ENCODE measurements at regions not wholly inside any gene's neighbourhood (a gene's known extent, or its start where the extent isn't known, plus 50 kb on each side); places are given as distances from the start of the nearest gene placed in this dataset.
A peak's percentile ranks its signal among the peaks of the same experiment; 100 is the strongest.
"Not testable (repeated sequence)": the region's sequence is repeated elsewhere in the genome, so short reads cannot be mapped to it uniquely, and the experiment has no call there.

DNA sequence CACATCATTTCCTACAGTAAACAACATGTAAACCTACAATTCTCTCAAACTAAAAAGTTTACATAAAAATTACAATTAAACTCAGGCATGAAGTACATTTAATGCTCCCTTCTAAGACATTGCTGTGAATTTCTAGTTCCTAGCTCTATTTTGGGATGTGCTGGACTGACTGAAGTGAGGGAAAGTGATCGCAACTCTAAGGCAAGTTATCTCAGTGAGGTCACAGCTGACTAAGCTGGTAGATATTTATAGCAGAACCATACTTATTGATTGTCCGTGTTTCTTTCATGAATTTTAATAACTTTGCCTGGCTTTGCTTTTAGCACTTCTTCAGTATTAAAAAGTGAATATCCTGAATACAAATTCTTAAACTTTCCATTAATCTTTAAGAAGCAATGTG lies 570.4 kb upstream of the GALNTL6 start:
- no peak for DNase-seq (ENCODE audit: low spot score)
- in situ Hi-C loops (cut with HindIII; ENCODE audit: low sequenced_read_pairs), result no loop called here

DNA sequence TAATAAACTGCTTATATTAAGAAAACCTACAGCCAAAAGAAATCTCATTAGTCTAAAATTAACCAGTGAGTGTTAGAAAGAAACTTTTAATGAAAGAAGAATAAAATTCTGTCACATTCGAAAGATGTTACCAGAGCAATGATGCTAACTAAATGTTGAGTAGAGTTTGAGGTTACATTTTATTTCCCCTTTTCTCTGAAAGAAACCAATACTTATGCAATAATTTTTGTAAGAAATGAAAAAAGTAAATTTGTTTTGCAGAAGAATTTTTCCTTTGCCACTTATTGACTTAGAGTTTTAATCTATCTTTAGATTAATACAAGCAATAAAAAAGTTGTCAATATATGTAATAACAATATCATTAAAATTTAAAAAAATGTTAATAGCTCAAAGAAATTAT lies 574.0 kb upstream of the GALNTL6 start:
- DNase-seq (ENCODE audit: low spot score), result no peak
- in situ Hi-C loops (cut with HindIII; ENCODE audit: low sequenced_read_pairs), result no loop called here

DNA sequence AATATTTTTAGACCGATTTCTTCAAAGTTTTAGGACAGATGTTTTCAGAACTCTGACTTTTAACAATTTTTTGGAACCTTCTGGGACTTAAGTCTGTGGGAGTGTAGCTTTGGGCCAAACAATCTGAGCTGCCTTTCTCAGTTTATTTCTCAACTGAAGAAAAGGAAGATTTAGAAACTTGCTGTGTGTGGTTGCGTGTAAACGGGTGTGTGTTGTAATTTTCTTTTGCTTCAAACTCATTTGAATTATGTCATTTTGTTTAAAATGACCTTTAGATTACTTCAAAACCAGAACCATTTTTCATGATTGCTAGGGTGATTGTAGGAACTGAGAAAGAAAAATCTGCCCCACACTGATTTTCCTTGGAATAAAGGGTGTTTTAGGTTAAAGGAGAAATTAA lies 577.7 kb upstream of the GALNTL6 start:
- in situ Hi-C loops (cut with HindIII; ENCODE audit: low sequenced_read_pairs), result no loop called here
- no peak for DNase-seq (ENCODE audit: low spot score)

DNA sequence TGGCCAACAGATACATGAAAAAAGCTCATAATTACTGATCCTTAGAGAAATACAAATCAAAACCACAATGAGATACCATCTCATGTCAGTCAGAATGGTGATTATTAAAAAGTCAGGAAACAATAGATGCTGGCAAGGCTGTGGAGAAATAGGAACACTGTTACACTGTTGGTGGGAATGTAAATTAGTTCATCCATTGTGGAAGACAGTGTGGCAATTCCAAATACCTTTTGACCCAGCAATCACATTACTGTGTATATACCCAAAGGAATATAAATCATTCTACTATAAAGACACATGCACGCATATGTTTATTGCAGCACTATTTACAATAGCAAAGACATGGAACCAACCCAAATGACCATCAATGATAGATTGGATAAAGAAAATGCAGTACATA lies 583.9 kb upstream of the GALNTL6 start:
- in situ Hi-C loops (cut with HindIII; ENCODE audit: low sequenced_read_pairs); DNase-seq (ENCODE audit: low spot score): not testable (repeated sequence)

DNA sequence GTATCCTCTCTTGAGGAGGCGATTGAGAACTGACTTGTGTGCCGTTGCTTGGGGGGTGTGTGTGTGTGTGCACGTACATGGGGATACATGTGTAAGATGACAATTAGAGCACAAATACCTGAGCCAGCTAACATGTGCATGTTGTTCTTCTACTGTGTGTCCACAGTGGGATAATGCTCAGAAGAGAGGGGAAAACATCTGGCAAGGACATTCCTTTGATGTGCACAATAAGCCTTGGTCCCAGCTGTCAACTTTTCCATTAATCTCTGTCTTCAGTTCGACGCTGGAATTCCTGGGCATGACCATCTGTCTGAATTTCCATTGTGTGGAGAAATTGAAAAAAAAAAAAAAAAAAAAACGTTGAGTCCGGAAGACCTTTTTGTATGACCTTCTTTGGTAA lies 592.0 kb upstream of the GALNTL6 start:
- no peak for DNase-seq (ENCODE audit: low spot score)
- in situ Hi-C loops (cut with HindIII; ENCODE audit: low sequenced_read_pairs), result no loop called here

DNA sequence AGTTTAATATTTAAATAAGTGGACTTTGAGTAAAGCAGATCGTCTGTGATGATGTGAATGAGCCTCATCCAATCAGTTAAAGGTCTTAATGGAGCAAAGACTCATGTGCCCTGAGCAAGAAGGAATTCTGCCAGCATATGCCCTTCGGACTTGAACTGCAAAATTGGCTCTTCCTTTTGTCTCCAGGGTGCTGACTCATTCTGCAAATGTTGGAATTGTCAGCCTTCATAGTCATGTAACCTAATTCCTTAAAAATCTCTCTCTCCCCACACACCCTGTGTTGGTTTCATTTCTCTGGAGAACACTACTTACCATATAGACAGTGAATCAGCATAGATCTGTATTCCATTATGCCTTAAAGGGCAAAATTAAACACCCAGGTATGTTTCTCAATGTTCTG lies 609.8 kb upstream of the GALNTL6 start:
- in situ Hi-C loops (cut with HindIII; ENCODE audit: low sequenced_read_pairs), result no loop called here
- DNase-seq (ENCODE audit: low spot score), result no peak

DNA sequence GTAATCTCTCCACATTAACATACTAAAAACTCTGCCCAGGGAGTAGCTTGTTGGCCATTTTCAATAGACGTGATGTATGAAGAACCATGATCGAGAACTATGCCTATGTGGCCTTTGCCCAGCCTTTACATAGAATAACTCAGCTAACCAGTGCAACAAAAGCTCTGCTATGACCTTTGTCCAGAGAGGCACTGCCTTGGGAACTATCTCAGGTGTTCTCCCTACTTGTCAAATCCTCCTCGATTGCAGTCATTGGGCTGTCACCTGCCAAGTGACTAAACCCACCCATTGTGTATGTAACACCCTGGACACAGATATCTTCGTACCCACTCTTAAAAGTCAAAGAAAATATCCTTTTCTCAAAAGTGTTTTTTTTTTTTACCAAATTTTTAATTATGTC lies 610.3 kb upstream of the GALNTL6 start:
- in situ Hi-C loops (cut with HindIII; ENCODE audit: low sequenced_read_pairs), result no loop called here
- no peak for DNase-seq (ENCODE audit: low spot score)

DNA sequence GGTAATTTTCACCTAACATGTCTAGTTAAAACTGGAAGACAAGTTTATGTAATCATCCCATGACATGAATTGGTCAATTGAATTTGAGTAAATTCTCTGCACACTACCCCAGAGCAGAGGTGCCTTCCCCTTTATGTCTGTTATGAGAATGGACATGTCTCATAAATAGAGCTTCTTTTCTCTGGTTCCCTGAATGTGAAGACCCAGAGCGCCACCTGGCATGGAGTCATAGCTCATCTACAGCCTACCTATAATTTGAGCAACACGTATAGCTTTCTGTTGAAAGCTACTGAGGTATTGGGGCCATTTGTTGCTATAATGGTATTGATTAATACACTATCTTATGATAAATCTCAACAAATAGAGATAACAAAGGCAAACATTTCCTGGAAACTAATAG lies 626.5 kb upstream of the GALNTL6 start:
- no peak for DNase-seq (ENCODE audit: low spot score)
- in situ Hi-C loops (cut with HindIII; ENCODE audit: low sequenced_read_pairs), result no loop called here

DNA sequence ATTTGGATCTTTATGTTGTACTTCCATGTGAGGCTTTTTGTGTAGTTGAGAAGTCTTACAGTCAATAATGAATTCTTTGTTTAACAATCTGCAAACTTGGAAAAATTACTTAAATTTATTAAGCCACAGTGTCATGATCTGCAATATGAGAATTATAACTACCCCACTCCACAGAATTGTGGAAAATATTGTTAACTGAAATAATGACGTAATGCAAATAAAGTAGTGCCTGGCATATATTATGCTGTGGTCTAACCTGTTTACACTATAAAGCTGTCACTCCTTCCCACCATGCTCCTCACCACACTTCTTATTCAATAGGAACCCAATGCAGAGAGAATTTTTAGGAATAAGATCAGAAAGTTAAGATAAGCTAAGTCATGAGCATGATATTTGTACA lies 632.1 kb upstream of the GALNTL6 start:
- no peak for DNase-seq (ENCODE audit: low spot score)
- in situ Hi-C loops (cut with HindIII; ENCODE audit: low sequenced_read_pairs), result no loop called here

DNA sequence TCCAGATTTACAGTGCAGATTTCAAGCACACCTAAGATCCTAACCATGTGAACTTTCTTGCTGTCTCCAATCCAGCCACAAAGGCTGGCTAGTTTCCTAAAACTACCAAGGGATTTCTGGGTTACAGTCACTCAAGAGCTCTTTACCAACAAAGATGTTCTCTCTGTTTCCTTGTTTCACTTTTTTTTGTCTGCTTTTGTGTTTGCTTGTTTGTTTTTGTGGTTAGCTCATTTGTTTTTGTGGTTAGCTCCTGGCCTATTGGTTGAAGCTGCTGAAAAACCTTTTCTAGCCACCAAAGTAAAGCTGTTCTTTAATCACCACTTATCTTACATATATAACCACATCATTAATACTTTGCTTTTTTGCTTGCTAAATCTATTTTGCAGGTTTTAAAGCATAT lies 642.5 kb upstream of the GALNTL6 start:
- DNase-seq (ENCODE audit: low spot score), result no peak
- in situ Hi-C loops (cut with HindIII; ENCODE audit: low sequenced_read_pairs), result no loop called here

DNA sequence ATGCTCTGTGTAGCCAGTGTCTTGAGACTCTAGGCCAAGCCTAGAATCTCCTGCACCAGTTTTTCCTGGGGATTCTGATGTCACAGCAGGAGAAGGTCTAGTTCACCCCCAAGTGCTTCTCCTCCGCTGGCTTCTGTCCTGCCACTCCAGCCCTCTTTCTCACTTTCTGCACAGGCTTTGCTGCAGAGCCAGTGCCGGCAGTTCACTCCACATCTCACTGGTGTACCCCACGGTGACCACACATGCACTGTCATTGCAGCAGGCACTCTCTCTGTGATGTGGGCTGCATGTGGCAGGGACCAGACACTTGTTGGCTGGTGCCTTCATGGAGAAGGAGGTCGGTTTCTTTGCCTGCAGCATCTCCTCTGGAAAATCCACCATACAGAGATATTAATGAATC lies 643.8 kb upstream of the GALNTL6 start:
- no peak for DNase-seq (ENCODE audit: low spot score)
- in situ Hi-C loops (cut with HindIII; ENCODE audit: low sequenced_read_pairs), result no loop called here

DNA sequence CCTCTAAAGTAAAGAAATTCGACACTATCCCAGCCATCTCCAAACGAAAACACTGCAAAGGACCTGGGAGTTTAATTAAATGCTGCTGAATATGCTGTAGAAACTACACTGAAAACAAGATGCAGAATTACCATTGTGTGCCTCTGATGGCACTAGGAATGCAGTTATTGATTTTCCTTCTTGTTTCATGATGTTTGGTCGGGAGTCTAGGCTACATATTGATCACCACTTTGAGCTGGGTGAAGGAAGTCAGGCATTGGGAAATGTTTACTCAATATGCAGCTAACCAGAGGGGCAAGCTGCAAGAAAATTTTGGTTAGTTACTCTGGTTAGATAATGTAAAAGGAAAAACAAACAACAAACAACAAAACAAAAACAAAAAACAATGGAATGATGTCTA lies 650.7 kb upstream of the GALNTL6 start:
- in situ Hi-C loops (cut with HindIII; ENCODE audit: low sequenced_read_pairs), result no loop called here
- no peak for DNase-seq (ENCODE audit: low spot score)

DNA sequence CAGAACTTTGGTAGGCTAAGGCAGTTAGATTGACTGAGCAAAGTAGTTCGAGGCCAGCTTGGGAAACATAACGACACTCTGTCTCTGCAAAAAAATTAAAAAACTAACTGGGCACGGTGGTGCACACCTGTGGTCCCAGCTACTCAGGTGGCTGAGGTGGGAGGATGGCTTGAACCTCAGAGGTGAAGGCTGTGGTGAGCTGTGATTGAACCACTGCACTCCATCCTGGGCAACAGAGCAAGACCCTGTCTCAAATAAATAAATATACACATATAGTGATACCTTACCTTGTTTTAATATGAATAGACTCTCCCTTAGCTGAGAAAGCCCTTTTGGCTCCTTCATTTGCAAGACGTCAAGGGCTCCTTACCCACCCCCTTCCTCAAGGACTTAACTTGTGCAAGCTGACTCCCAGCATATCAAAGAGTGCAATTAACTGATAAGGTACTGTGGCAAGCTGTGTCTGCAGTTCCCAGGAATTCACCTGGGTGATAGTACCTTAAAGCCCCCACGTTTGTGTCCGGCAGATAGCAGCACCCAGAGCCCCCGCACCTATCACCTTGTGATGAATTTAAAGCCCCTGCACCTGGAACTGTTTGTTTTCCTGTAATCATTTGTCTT lies 655.6 kb upstream of the GALNTL6 start:
- no peak for DNase-seq (ENCODE audit: low spot score)
- in situ Hi-C loops (cut with HindIII; ENCODE audit: low sequenced_read_pairs), result no loop called here

DNA sequence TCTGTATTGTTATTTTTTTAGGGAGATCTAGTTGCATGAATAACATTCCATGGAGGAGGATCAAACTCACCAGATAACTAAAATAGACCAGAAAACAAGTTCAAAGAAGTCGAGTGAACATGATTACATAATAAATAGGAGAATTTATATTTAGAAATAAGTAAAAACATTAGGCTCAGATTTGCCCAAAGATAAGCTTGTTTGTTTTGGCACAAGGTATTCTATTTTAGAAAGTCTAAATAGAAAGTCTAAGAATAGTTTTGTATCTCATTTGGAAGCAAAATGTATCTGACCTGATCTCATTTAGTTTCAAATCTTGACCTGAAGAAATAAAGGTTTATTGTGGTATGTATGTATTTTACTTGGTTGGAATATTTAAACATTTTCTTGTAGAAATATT lies 670.6 kb upstream of the GALNTL6 start:
- no peak for DNase-seq (ENCODE audit: low spot score)
- in situ Hi-C loops (cut with HindIII; ENCODE audit: low sequenced_read_pairs), result no loop called here

DNA sequence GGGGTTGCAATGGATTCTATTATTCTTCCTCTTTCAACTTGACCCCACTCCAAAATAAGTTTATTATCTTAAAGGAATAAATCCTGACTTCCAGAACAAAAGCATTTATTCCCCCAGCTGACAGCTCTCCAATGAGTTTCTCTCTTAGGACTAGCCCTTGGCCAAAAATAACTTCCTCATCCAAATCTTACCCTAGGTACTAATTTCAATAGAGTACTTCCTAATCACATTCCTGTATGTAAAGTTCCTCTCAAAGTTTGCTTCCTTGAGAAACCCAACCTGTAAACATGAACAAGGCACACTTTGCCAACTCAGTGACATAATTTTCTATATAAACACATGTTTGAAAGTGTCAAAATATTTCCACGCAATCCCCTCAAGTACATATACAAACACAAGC lies 671.2 kb upstream of the GALNTL6 start:
- in situ Hi-C loops (cut with HindIII; ENCODE audit: low sequenced_read_pairs), result no loop called here

DNA sequence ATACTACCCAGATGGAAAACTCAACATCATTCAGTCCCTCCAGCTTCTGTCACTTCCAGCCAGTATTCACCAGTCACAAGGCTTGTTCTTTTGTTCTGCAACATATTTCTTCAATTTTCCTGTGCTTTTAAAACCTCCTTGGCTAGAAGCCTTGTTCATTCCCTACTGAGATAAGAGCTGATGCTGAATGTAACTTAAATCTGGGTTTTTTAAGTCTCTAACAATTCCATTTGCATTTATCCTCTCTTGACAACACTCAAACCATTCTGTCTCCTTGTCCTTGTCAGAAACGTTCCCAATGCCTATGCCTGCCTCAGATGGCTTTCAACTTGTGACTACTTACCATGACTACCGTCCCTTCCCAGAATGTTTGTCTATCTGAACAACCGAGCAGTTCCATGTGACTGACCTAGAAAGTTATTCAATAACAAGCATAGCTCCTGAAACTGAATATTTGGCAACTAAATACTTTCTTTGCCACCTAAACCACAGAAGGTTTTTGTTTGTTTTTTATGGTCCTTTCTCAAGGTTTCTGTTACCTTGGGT lies 682.9 kb upstream of the GALNTL6 start:
- DNase-seq (ENCODE audit: low spot score), result peak; percentile 2

More for the DNA sequence above, 671.2 kb upstream of the GALNTL6 start:
- DNase-seq (ENCODE audit: low spot score), result no peak

DNA sequence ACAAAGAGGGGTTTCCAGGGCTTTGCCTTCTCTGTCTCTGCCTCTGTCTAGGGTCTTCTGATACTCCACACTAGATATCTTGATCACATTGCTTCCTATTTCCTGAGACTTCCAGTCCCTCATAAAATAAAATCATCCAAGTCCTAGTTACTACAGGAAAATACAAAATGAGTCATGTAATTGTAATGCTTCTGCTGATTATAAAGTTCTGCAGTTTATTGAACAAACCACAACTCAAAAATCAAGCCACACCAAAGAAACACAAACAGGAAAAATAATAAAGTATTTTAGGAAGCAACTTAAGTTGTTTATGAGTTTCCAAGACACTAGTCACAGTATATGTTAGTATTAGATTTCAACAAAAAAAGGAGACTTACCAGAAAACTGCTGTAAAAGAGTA lies 695.1 kb upstream of the GALNTL6 start:
- in situ Hi-C loops (cut with HindIII; ENCODE audit: low sequenced_read_pairs), result no loop called here
- no peak for DNase-seq (ENCODE audit: low spot score)

More for the DNA sequence above, 682.9 kb upstream of the GALNTL6 start:
- in situ Hi-C loops (cut with HindIII; ENCODE audit: low sequenced_read_pairs), result no loop called here

DNA sequence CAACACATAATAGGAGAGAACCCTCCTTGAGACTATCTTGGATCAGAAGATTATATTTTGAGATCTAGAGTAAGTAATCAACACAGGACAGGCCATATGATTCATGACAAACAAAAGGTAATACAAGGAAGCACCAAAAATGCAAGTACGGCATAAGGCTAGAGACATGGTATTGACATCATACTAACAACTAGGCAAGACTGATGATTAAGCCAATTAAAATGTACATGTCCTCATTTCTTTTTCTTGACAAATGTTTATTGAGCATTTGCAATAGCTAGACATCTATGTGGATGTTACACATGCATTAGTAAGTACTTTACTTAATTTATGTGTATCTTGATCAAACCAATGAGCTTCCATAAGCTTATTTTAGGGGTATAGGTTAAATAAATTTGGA lies 695.7 kb upstream of the GALNTL6 start:
- in situ Hi-C loops (cut with HindIII; ENCODE audit: low sequenced_read_pairs), result no loop called here
- DNase-seq (ENCODE audit: low spot score), result no peak

DNA sequence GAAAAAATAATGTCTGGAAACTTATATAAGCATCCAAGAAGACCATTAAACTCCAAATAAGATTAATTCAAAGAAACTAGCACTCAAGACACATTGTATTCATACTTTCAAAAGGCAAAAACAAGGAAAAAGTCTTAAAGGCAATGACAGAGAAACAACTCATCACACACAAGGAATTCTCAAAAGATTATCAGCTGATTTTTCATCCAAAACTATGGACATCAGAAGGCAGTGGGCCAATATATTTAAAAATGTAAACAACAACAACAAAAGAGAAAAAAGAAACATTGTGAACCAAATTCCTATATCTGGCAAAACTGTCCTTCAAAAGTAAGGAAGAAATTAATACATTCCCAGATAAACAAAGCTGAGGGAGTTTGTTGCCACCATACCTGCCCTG lies 711.4 kb upstream of the GALNTL6 start:
- in situ Hi-C loops (cut with HindIII; ENCODE audit: low sequenced_read_pairs), result no loop called here
- no peak for DNase-seq (ENCODE audit: low spot score)

DNA sequence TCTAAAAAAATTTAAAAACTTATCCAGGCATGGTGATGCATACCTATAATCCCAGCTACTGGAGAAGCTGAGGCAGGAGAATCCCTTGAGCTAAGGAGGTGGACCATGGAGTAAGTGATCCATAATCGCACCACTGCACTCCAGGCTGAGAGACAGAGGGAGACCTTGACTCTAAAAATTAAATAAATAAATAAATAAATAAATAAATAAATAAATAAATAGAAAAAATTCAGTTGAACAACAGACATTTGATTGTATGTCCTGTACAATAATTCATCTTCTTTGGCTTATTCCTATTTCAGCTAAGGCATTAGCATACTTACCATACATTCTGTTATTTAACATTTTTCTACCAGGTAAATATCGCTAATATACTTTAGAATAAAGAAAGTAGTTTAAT lies 726.1 kb upstream of the GALNTL6 start:
- no peak for DNase-seq (ENCODE audit: low spot score)
- in situ Hi-C loops (cut with HindIII; ENCODE audit: low sequenced_read_pairs), result no loop called here

DNA sequence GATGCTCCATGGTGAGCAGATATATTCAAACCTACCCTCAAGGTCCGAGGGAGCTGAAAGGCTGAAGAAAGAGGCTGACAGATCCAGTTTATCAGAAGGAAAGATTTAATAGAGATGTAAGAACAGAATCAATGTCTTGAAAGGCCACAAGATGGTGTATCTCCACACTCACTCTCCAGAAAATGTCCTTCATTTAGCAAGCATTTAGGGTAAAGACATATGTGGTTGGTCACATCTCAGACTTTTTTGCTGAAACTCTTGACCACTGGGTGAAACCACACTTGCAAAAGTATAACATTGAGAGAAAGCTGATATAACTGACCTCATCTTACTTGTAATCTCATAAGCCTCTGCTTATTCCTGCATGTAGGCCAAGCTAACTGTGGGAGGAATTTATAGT lies 745.8 kb upstream of the GALNTL6 start:
- in situ Hi-C loops (cut with HindIII; ENCODE audit: low sequenced_read_pairs), result no loop called here
- DNase-seq (ENCODE audit: low spot score), result no peak

DNA sequence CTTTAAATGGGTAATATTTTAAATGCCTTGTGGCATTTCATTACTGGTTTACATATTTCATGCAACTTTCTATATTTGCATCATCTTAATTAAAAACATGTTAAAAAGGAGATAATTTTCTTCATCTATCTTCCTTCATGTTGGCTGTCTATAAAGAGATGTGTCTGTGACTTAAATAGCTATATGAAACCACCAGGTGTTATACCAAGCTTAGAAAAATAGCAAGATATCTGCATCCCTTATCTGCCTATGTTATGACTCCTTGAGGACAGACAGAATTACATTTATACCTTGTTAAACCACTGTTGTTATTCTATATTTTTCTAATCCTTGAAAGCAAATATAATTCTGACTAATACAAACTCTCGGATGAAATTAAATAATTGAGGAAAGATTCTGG lies 763.8 kb upstream of the GALNTL6 start:
- DNase-seq (ENCODE audit: low spot score), result no peak
- in situ Hi-C loops (cut with HindIII; ENCODE audit: low sequenced_read_pairs), result no loop called here

Measured in G401 (cell line).